GM12878 (cell line): ENCODE measurements at regions not wholly inside any gene's neighbourhood (a gene's known extent, or its start where the extent isn't known, plus 50 kb on each side); places are given as distances from the start of the nearest gene placed in this dataset.

ENCODE experiments used
- ATAC-seq: fragments of 200-7000 bp; cut with Tn5 transposase; 3 replicates; pipeline ENCODE4 v1.9.1; 2020; ENCODE audit warnings: mild to moderate bottlenecking, moderate library complexity
- BruUV-seq: library from RNA; stranded (reverse); fragments of 400-500 nt; replicated peaks from 2 replicates; lab custom pipeline; 2021; lab: Mats Ljungman, UMichigan
- CTCF ChIA-PET: fragments of 300-600 bp; sonication (Branson Sonifier 250); formaldehyde crosslinking; extraction: SDS; loops from one replicate; lab custom pipeline; 2021; ENCODE audit warnings: inconsistent platforms; lab: Yijun Ruan, JAX
- POLR2A ChIA-PET: fragments of 350-600 bp; formaldehyde crosslinking; extraction: SDS; loops from one replicate; lab custom pipeline; 2021; ENCODE audit warnings: inconsistent platforms; lab: Charles Lee
- RAD21 ChIA-PET: fragments of 300-600 bp; sonication (Branson Sonifier 250); formaldehyde crosslinking; loops from one replicate; lab custom pipeline; 2023; ENCODE audit warnings: antibody characterized with exemption; ENCODE audit not compliant: unreplicated experiment; lab: Charles Lee
- SMC1A ChIA-PET: fragments of 300-600 bp; sonication (Branson Sonifier 250); formaldehyde crosslinking; loops from one replicate; lab custom pipeline; 2023; ENCODE audit not compliant: unreplicated experiment, uncharacterized antibody; lab: Charles Lee
- DNase-seq: peaks from one replicate; pipeline ENCODE4 v3.0.0-alpha.2; 2011; ENCODE audit warnings: low read depth, low spot score
- FAIRE-seq: peaks from 3 replicates; lab custom pipeline; 2011; peaks lifted over from hg19 to GRCh38; lab: Jason Lieb, UNC
- H2AFZ ChIP-seq: 2 replicates; pipeline ENCODE4 v1.6.0; 2011; ENCODE audit warnings: low read depth, low read length, control low read depth; ENCODE audit not compliant: control insufficient read depth
- H3K27ac ChIP-seq: 2 replicates; pipeline ENCODE4 v1.5.1; 2011; ENCODE audit warnings: control low read depth; ENCODE audit not compliant: control insufficient read depth, insufficient read depth
- H3K27me3 ChIP-seq, 2 experiments: replicated peaks in 1 of 2; 2 replicates each; pipeline versions ENCODE4 v1.6.0 to v1.6.1; 2011; ENCODE audit warnings: low read length in 1 of 2; ENCODE audit not compliant: control insufficient read depth in 2 of 2, insufficient read depth in 2 of 2
- H3K36me3 ChIP-seq, 2 experiments: 2 replicates each; pipeline ENCODE4 v1.5.1; 2011; ENCODE audit warnings: low read length in 1 of 2; ENCODE audit not compliant: control insufficient read depth in 2 of 2, insufficient read depth in 2 of 2
- H3K4me1 ChIP-seq: 2 replicates; pipeline ENCODE4 v1.6.1; 2011; ENCODE audit warnings: mild to moderate bottlenecking, low read length, moderate library complexity, mixed read lengths; ENCODE audit not compliant: control insufficient read depth, insufficient read depth
- H3K4me2 ChIP-seq: 2 replicates; pipeline ENCODE4 v1.6.0; 2011; ENCODE audit warnings: control low read depth; ENCODE audit not compliant: control insufficient read depth, insufficient read depth
- H3K4me3 ChIP-seq: fragments of 200-600 bp; sonication (generic); 2 replicates; pipeline ENCODE4 v1.5.1; 2016
- H3K79me2 ChIP-seq: 2 replicates; pipeline ENCODE4 v1.6.0; 2011; ENCODE audit warnings: low read length; ENCODE audit not compliant: control insufficient read depth, insufficient read depth
- H3K9ac ChIP-seq: 2 replicates; pipeline ENCODE4 v1.8.0; 2011; ENCODE audit warnings: low read length, control low read depth, mixed read lengths; ENCODE audit not compliant: control insufficient read depth, insufficient read depth
- H3K9me3 ChIP-seq: replicated peaks from 3 replicates; pipeline ENCODE4 v1.5.1; 2011; ENCODE audit warnings: mild to moderate bottlenecking, low read length; ENCODE audit not compliant: control insufficient read depth, insufficient read depth
- H4K20me1 ChIP-seq: 2 replicates; pipeline ENCODE4 v1.6.0; 2011; ENCODE audit not compliant: control insufficient read depth, insufficient read depth
- CBX3 ChIP-seq: fragments of 200-600 bp; sonication (generic); IDR thresholded peaks from 2 replicates; pipeline ENCODE4 v1.6.1; 2016; ENCODE audit warnings: low read depth, borderline replicate concordance
- EGR1 ChIP-seq, 2 experiments: IDR thresholded peaks; 1 replicate in 1 of 2; 2 replicates in 1 of 2; pipeline ENCODE4 v1.6.1; 2011 to 2012; ENCODE audit warnings: low read depth in 2 of 2, low read length in 2 of 2, borderline replicate concordance in 1 of 2, mild to moderate bottlenecking in 1 of 2, moderate library complexity in 1 of 2
- NBN ChIP-seq: fragments of 450-650 bp; IDR thresholded peaks from 2 replicates; pipeline ENCODE4 v1.6.1; 2016
- PRDM15 ChIP-seq: fragments of 450-650 bp; formaldehyde crosslinking; IDR thresholded peaks from 2 replicates; pipeline ENCODE4 v1.4.0; 2020; ENCODE audit warnings: mild to moderate bottlenecking, moderate library complexity
- RCOR1 ChIP-seq: conservative IDR thresholded peaks from 2 replicates; pipeline ENCODE4 v1.6.1; 2012; ENCODE audit warnings: low read depth, low read length, improper control_type of control experiment
- SPI1 ChIP-seq: IDR thresholded peaks from 2 replicates; pipeline ENCODE4 v1.6.1; 2011; ENCODE audit warnings: low read depth, mild to moderate bottlenecking, low read length, moderate library complexity, borderline replicate concordance; ENCODE audit not compliant: insufficient read depth
- USF2 ChIP-seq: IDR thresholded peaks from 2 replicates; pipeline ENCODE4 v1.6.1; 2011; ENCODE audit warnings: low read depth, low read length, improper control_type of control experiment, borderline replicate concordance
- WGBS: methylation state at CpG from one replicate; pipeline ENCODE4 v1.1.6; 2016; ENCODE audit warnings: low lambda C conversion rate; ENCODE audit not compliant: insufficient replicate concordance, insufficient coverage; ENCODE audit errors: missing lambda C conversion rate; 5-methylcytosine and 5-hydroxymethylcytosine counted together
- in situ Hi-C: fragments of 300-500 bp; cut with MboI; formaldehyde crosslinking; loops from 9 replicates; pipeline ENCODE4 v1.14.3; 2018; ENCODE audit warnings: mixed read lengths
- intact Hi-C: fragments of 100-400 bp; cut with micrococcal nuclease; formaldehyde crosslinking; loops from one replicate; pipeline ENCODE4 v1.14.2; 2022; ENCODE audit not compliant: unreplicated experiment

GRCh38 chr1:2949966-2950925, 71.0 kb upstream of the ACTRT2 start (continued):
- no peak for TF ChIP-seq PRDM15
- TF ChIP-seq CBX3, result no peak
- TF ChIP-seq, all 136 proteins: peak for 0

GRCh38 chr1:2950926-2951305, 70.4 kb upstream of the ACTRT2 start:
- H3K79me2 ChIP-seq, result no peaks in the 10 kb centered on the region
- H3K27ac ChIP-seq, result no peak overlapping the region
- no peak overlapping the region for H3K4me3 ChIP-seq
- H3K4me2 ChIP-seq, result no peak overlapping the region
- no peak overlapping the region for H3K9ac ChIP-seq
- no peaks in the 10 kb centered on the region for H4K20me1 ChIP-seq
- H3K36me3 ChIP-seq, result no peaks in the 10 kb centered on the region
- no peak for ATAC-seq
- H3K27me3 ChIP-seq, result no peaks in the 10 kb centered on the region
- H3K9me3 ChIP-seq, result no peaks in the 10 kb centered on the region; the same call in 2 of the 3 replicates
- no peak overlapping the region for H2AFZ ChIP-seq
- 2% methylated on average over 5 of the region's 5 CpGs for WGBS
- ChIA-PET RAD21 (no interaction called here), CTCF (no interaction called here), SMC1A (no interaction called here), POLR2A (no interaction called here)
- DNase-seq, result no peak
- intact Hi-C loops, result no loop called here
- no peaks in the 10 kb centered on the region for H3K4me1 ChIP-seq
- in situ Hi-C loops, result no loop called here
- no TSS peak for BruUV-seq
- no peak for FAIRE-seq
- TF ChIP-seq NBN, result no peak
- no peak for TF ChIP-seq USF2
- TF ChIP-seq SPI1, result no peak
- no peak for TF ChIP-seq EGR1 (IDR thresholded peaks at IDR 0.05; ENCODE audit: borderline replicate concordance in 1 of 2, low read depth in 2 of 2, low read length in 2 of 2)
- TF ChIP-seq RCOR1, result no peak
- TF ChIP-seq, all 136 proteins: peak for 0
